Activated CD4-positive, alpha-beta T cell treated with anti-CD3 and anti-CD28 coated beads, Interleukin-2, amount 50 U/mL, for 24 hours (primary cell): ENCODE measurements at regions not wholly inside any gene's neighbourhood (a gene's known extent, or its start where the extent isn't known, plus 50 kb on each side); places are given as distances from the start of the nearest gene placed in this dataset.
"Not testable (repeated sequence)": the region's sequence is repeated elsewhere in the genome, so short reads cannot be mapped to it uniquely, and the experiment has no call there.

Experiments used
- DNase-seq, 2 donors: peaks; one replicate each; pipeline ENCODE4 v3.0.0-alpha.2; 2020; ENCODE audit warnings: low read depth in 1 of 2, low spot score in 1 of 2

GRCh38 chr9:28086881-28087280, 513.6 kb upstream of the C9orf72 start:
- no peak for DNase-seq

- no peak for DNase-seq
These were observed 520.0 kb upstream of the C9orf72 start for GRCh38 chr9:28092981-28093936.

GRCh38 chr9:28101509-28101908, 528.2 kb upstream of the C9orf72 start:
- DNase-seq = no peak

- no peak for DNase-seq
These were observed 531.7 kb upstream of the C9orf72 start for GRCh38 chr9:28105001-28105400.

DNA sequence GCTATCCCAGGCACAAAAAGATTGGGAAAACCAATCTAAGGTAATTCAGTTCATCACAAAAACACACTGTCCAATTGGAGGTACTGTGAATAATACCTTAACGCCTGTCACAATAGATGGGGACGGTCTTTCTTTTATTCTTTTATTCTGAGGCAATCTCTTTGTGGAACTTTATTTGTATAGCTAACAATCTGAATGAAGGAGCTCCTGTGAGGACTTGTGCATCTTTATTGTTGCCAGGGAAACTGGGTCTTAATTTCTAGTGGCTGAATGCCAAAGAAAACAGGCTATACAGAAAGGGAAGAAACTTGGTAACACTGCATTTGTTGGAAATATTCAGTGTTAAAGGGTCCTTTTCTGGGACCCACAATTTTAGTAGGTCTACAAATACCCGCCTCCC, 546.9 kb upstream of the C9orf72 start:
- no peak for DNase-seq

DNA sequence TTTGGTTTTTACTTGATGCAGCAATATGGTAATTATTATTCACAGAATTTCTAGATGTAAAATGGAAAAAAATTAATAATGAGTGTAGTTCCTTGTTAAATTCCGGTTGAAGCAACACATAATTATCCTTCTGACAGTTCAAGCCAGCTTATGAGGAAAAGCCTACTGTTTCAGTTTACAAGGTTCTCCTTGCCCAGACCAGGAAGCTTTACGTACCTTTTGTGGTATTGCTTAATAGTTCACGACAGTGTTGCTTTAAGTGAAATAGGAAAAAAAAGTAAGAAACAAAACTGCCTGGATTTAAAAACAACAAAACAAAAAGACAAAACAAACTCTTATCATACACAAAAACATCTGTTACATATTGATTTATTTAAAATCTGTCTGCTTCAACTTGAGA, 547.3 kb upstream of the C9orf72 start:
- no peak for DNase-seq

GRCh38 chr9:28121366-28121765, 548.1 kb upstream of the C9orf72 start:
- no peak for DNase-seq

GRCh38 chr9:28124917-28125316, 551.6 kb upstream of the C9orf72 start:
- DNase-seq = no peak

GRCh38 chr9:28127101-28127500, 553.8 kb upstream of the C9orf72 start:
- no peak for DNase-seq

- DNase-seq = no peak
These were observed 561.2 kb upstream of the C9orf72 start for GRCh38 chr9:28134446-28134976.

GRCh38 chr9:28135549-28135948, 562.3 kb upstream of the C9orf72 start:
- no peak for DNase-seq

- DNase-seq = no peak
These were observed 562.8 kb upstream of the C9orf72 start for GRCh38 chr9:28136113-28136512.

DNA sequence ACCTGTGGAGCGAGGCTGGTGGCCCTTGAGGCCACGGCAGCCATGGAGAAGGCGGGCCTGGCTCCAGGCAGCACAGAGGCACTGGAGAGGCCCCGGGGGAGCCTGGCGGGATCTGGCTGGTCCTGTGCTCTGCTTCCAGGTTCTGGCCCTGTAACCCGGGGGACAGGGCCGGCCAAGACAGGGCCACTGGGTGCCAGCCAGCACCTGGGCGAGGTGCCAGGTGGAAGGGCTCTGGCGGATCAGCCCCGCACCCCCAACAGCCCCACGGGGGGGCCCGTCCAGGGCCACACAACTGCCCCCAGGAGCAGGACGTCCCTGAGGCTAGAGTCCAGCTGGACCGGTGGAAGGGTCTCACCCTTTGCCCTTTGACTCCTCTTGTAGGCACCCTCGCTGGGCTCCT, 574.1 kb upstream of the C9orf72 start:
- DNase-seq = not testable (repeated sequence)

GRCh38 chr9:28147923-28148597, 574.8 kb upstream of the C9orf72 start:
- not testable (repeated sequence) for DNase-seq

- DNase-seq = not testable (repeated sequence)
These were observed 576.2 kb upstream of the C9orf72 start for GRCh38 chr9:28149361-28150050.

GRCh38 chr9:28155067-28155466, 581.8 kb upstream of the C9orf72 start:
- no peak for DNase-seq

- no peak for DNase-seq
These were observed 582.4 kb upstream of the C9orf72 start for GRCh38 chr9:28155671-28156070.

DNA sequence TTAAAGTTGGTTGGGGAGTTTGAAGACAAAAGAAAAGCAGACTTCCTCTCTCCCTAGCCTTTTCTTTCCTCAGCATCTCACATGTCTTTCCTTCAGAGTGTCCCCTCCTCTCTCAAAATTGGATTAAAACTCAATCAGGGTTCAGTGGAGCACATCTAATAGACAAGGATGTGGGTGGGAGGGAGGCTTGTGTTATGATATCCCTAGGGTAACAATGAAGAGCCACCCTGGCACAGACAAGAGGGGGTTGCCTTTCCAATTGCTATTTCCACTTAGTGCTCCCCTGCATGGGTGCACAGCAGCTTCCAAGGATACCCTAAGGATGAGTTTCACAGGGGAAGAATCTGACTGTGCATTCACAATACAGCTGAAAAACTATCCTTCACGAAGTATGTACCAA, 585.2 kb upstream of the C9orf72 start:
- DNase-seq = no peak

- DNase-seq = no peak
These were observed 590.3 kb upstream of the C9orf72 start for GRCh38 chr9:28163619-28164018.

GRCh38 chr9:28166179-28166578, 592.9 kb upstream of the C9orf72 start:
- DNase-seq = no peak

DNA sequence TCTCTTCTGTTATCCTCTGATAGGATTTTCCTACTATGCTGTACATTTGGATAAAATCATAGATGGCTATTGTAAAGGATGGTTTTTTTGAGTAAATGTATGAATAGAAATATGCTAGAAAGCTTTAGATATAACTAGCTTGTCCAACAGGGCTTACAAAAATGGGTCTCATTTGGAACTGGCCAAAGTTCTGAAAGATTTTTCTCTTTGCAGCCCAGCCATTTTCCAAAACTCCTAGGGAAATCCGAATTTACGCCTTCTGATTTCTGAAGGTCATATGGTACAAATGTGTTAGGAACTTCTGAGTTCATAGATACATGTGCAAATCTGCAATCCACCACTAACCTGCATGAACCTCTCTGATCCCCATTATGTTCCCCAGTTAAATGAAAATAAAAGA, 603.9 kb upstream of the C9orf72 start:
- no peak for DNase-seq

GRCh38 chr9:28177925-28178324, 604.6 kb upstream of the C9orf72 start:
- no peak for DNase-seq
